ENCODE measurements at regions not wholly inside any gene's neighbourhood (a gene's known extent, or its start where the extent isn't known, plus 50 kb on each side); places are given as distances from the start of the nearest gene placed in this dataset.

DNA sequence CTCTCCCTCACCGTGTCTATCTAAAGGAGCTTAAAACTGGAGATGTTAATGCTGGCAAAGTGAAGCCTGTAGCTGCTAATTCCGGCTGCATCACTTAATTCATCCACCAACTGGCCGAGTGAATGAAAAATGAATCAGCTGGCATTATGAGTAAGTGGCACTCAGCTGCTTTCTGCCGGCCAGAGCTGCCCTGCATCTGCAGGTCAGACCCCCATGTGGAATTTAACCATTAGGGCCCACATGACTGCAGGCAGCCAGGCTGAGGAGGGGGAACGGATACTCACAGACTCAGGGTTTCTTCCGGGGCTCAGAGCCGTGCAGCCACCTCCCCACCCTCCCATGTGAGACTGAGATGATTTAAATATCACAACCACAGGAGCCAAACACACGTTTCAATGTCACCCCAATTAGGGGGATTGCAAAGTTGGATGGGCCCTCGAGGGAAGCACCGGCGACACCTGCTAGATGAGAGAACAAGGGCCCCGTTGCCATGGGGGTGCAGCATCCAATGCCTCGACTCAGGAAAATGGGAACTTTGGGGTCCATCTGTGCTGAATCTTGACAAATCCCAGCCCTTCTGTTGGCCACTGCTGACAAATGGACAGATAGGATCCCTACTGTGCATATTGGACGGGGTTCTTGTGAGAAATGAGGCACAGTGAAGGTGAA is 115.6 kb upstream of the ALDH1B1 start:
- ChIA-PET CTCF (no interaction called here), POLR2A (no interaction called here)
- no TSS peak for BruUV-seq (replicated peaks)
- no peak for TF ChIP-seq POLR2AphosphoS5 (IDR thresholded peaks at IDR 0.05; ENCODE audit: low read depth, low read length)
- TF ChIP-seq SIN3A (IDR thresholded peaks at IDR 0.05; ENCODE audit: borderline replicate concordance, insufficient read depth, low read depth, low read length) = no peak
- TF ChIP-seq, protein P1, sequence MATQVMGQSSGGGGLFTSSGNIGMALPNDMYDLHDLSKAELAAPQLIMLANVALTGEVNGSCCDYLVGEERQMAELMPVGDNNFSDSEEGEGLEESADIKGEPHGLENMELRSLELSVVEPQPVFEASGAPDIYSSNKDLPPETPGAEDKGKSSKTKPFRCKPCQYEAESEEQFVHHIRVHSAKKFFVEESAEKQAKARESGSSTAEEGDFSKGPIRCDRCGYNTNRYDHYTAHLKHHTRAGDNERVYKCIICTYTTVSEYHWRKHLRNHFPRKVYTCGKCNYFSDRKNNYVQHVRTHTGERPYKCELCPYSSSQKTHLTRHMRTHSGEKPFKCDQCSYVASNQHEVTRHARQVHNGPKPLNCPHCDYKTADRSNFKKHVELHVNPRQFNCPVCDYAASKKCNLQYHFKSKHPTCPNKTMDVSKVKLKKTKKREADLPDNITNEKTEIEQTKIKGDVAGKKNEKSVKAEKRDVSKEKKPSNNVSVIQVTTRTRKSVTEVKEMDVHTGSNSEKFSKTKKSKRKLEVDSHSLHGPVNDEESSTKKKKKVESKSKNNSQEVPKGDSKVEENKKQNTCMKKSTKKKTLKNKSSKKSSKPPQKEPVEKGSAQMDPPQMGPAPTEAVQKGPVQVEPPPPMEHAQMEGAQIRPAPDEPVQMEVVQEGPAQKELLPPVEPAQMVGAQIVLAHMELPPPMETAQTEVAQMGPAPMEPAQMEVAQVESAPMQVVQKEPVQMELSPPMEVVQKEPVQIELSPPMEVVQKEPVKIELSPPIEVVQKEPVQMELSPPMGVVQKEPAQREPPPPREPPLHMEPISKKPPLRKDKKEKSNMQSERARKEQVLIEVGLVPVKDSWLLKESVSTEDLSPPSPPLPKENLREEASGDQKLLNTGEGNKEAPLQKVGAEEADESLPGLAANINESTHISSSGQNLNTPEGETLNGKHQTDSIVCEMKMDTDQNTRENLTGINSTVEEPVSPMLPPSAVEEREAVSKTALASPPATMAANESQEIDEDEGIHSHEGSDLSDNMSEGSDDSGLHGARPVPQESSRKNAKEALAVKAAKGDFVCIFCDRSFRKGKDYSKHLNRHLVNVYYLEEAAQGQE (IDR thresholded peaks at IDR 0.05; ENCODE audit: insufficient read depth in 1 of 2, low read depth in 2 of 2, low read length in 1 of 2) = no peak
- TF ChIP-seq, protein P2, sequence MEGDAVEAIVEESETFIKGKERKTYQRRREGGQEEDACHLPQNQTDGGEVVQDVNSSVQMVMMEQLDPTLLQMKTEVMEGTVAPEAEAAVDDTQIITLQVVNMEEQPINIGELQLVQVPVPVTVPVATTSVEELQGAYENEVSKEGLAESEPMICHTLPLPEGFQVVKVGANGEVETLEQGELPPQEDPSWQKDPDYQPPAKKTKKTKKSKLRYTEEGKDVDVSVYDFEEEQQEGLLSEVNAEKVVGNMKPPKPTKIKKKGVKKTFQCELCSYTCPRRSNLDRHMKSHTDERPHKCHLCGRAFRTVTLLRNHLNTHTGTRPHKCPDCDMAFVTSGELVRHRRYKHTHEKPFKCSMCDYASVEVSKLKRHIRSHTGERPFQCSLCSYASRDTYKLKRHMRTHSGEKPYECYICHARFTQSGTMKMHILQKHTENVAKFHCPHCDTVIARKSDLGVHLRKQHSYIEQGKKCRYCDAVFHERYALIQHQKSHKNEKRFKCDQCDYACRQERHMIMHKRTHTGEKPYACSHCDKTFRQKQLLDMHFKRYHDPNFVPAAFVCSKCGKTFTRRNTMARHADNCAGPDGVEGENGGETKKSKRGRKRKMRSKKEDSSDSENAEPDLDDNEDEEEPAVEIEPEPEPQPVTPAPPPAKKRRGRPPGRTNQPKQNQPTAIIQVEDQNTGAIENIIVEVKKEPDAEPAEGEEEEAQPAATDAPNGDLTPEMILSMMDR (IDR thresholded peaks at IDR 0.05) = no peak
- no peak for TF ChIP-seq TCF7L2 (IDR thresholded peaks at IDR 0.05; ENCODE audit: low read depth, low read length)
- Histone ChIP-seq H3K36me3 (ENCODE audit: control insufficient read depth, insufficient read depth, low read length) (no peaks in the 10 kb centered on the region), H3K4me3 (ENCODE audit: low read depth in 2 of 2, low read length in 2 of 2) (no peak overlapping the region), H3K27me3 (ENCODE audit: control insufficient read depth, insufficient read depth, low read length) (no peaks in the 10 kb centered on the region), H3K27ac (ENCODE audit: low read length) (no peak overlapping the region), H3K4me1 (ENCODE audit: control insufficient read depth, insufficient read depth, low read length) (no peaks in the 10 kb centered on the region), H3K9me3 (ENCODE audit: control insufficient read depth, insufficient read depth, low read depth, low read length) (no peaks in the 10 kb centered on the region)
- DNase-seq (ENCODE audit: low read depth, low spot score) (no peak), ATAC-seq (no peak)
- in situ Hi-C loops (cut with HindIII; ENCODE audit: low pct_unique_long_range_greater_than_20kb, low sequenced_read_pairs) = no loop called here
- intact Hi-C loops (cut with micrococcal nuclease; ENCODE audit: unreplicated experiment) = no loop called here

DNA sequence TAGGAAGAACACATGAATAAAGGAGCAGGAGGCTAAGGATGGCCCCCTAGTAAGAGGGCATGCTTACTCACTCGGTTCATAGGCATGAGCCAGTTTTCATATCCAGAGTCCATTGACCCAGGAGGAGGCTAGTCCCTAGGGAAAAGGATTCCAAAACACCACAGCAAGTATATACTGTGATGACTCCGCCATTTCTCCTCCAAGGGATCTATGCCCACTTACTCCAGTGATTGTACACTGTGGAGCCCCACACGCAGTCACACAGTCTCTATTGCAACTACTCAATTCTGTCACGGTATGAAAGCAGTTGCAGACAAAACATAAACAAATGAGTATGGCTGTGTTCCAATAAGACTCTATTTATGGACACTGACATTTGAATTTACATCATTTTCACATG is 117.7 kb upstream of the ALDH1B1 start:
- Histone ChIP-seq H3K27me3 (ENCODE audit: control insufficient read depth, insufficient read depth, low read length) (no peaks in the 10 kb centered on the region), H3K36me3 (ENCODE audit: control insufficient read depth, insufficient read depth, low read length) (no peaks in the 10 kb centered on the region), H3K4me3 (ENCODE audit: low read depth in 2 of 2, low read length in 2 of 2) (no peak overlapping the region), H3K4me1 (ENCODE audit: control insufficient read depth, insufficient read depth, low read length) (no peaks in the 10 kb centered on the region), H3K9me3 (ENCODE audit: control insufficient read depth, insufficient read depth, low read depth, low read length) (no peaks in the 10 kb centered on the region), H3K27ac (ENCODE audit: low read length) (no peak overlapping the region)
- ChIA-PET CTCF (no interaction called here), POLR2A (no interaction called here)
- DNase-seq (ENCODE audit: low read depth, low spot score) = no peak
- BruUV-seq (replicated peaks) = no TSS peak
- intact Hi-C loops (cut with micrococcal nuclease; ENCODE audit: unreplicated experiment) = no loop called here
- in situ Hi-C loops (cut with HindIII; ENCODE audit: low pct_unique_long_range_greater_than_20kb, low sequenced_read_pairs) = no loop called here
- no peak for ATAC-seq
- TF ChIP-seq TCF7L2 (IDR thresholded peaks at IDR 0.05; ENCODE audit: low read depth, low read length) = no peak
- no peak for TF ChIP-seq SIN3A (IDR thresholded peaks at IDR 0.05; ENCODE audit: borderline replicate concordance, insufficient read depth, low read depth, low read length)
- TF ChIP-seq, protein P2 (IDR thresholded peaks at IDR 0.05) = no peak
- TF ChIP-seq, protein P1 (IDR thresholded peaks at IDR 0.05; ENCODE audit: insufficient read depth in 1 of 2, low read depth in 2 of 2, low read length in 1 of 2) = no peak
- TF ChIP-seq POLR2AphosphoS5 (IDR thresholded peaks at IDR 0.05; ENCODE audit: low read depth, low read length) = no peak
